MCF 10A (cell line): ENCODE measurements at regions not wholly inside any gene's neighbourhood (a gene's known extent, or its start where the extent isn't known, plus 50 kb on each side); places are given as distances from the start of the nearest gene placed in this dataset.
"Not testable (repeated sequence)": the region's sequence is repeated elsewhere in the genome, so short reads cannot be mapped to it uniquely, and the experiment has no call there.

Experiments
- BruUV-seq: library from RNA; stranded (reverse); fragments of 400-500 nt; replicated peaks from 2 replicates; lab custom pipeline; 2021; lab: Mats Ljungman, UMichigan
- CTCF ChIA-PET: fragments of 300-600 bp; sonication (Branson Sonifier 250); formaldehyde crosslinking; extraction: SDS; loops from one replicate; lab custom pipeline; 2021; ENCODE audit warnings: antibody characterized with exemption, inconsistent platforms; lab: Yijun Ruan, JAX
- POLR2A ChIA-PET: fragments of 300-600, 350-650 bp; sonication (Branson Sonifier 250); formaldehyde crosslinking; extraction: SDS; loops from one replicate; lab custom pipeline; 2020; ENCODE audit warnings: antibody characterized with exemption, inconsistent platforms; lab: Yijun Ruan, JAX
- DNase-seq: peaks from one replicate; pipeline ENCODE4 v3.0.0-alpha.2; 2018; ENCODE audit not compliant: unreplicated experiment
- H3K27ac Mint-ChIP-seq: one replicate; pipeline ENCODE4 v1.8.0; 2022; ENCODE audit warnings: mild to moderate bottlenecking, low read depth, mixed read lengths; ENCODE audit not compliant: unreplicated experiment
- H3K27me3 Mint-ChIP-seq: one replicate; pipeline ENCODE4 v1.8.0; 2022; ENCODE audit warnings: mixed read lengths; ENCODE audit not compliant: insufficient read depth, unreplicated experiment
- H3K36me3 Mint-ChIP-seq: one replicate; pipeline ENCODE4 v1.8.0; 2022; ENCODE audit warnings: mild to moderate bottlenecking, moderate library complexity, mixed read lengths; ENCODE audit not compliant: insufficient read depth, unreplicated experiment
- H3K4me1 Mint-ChIP-seq: one replicate; pipeline ENCODE4 v1.8.0; 2022; ENCODE audit warnings: mixed read lengths; ENCODE audit not compliant: insufficient read depth, unreplicated experiment
- H3K4me3 Mint-ChIP-seq: one replicate; pipeline ENCODE4 v1.8.0; 2022; ENCODE audit warnings: mild to moderate bottlenecking, moderate library complexity, mixed read lengths; ENCODE audit not compliant: unreplicated experiment
- H3K9me3 Mint-ChIP-seq: one replicate; pipeline ENCODE4 v1.8.0; 2022; ENCODE audit warnings: mixed read lengths; ENCODE audit not compliant: unreplicated experiment
- intact Hi-C: fragments of 100-400 bp; cut with micrococcal nuclease; formaldehyde crosslinking; loops from 2 replicates; pipeline ENCODE4 v1.14.1; 2022
- TF ChIP-seq, protein P1 (sequence below): fragments of 200-600 bp; IDR thresholded peaks from one replicate; pipeline ENCODE4 v1.8.0; 2022; ENCODE audit warnings: antibody characterized with exemption, mild to moderate bottlenecking; ENCODE audit not compliant: unreplicated experiment

DNA sequence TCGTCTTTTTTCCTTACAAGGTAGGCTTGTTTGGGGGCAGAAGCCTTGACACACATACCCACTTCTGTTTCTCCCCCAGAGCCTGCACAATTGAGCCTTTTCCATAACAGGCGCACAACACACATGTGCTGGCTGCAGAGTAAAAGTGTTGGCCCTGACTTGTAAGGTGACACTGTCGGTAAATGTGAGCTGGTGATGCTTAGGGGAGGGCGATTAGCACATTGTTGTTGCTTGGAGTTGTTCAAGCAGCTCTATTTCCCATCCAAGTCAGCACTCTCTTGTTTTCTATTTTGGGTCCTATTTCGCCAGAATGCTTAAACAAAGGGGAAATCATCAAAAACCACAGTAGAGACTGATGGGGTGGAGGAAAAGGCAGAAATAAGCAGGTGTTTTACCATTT lies 51.9 kb upstream of the PTPRJ start:
- TF ChIP-seq, protein P1, sequence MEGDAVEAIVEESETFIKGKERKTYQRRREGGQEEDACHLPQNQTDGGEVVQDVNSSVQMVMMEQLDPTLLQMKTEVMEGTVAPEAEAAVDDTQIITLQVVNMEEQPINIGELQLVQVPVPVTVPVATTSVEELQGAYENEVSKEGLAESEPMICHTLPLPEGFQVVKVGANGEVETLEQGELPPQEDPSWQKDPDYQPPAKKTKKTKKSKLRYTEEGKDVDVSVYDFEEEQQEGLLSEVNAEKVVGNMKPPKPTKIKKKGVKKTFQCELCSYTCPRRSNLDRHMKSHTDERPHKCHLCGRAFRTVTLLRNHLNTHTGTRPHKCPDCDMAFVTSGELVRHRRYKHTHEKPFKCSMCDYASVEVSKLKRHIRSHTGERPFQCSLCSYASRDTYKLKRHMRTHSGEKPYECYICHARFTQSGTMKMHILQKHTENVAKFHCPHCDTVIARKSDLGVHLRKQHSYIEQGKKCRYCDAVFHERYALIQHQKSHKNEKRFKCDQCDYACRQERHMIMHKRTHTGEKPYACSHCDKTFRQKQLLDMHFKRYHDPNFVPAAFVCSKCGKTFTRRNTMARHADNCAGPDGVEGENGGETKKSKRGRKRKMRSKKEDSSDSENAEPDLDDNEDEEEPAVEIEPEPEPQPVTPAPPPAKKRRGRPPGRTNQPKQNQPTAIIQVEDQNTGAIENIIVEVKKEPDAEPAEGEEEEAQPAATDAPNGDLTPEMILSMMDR, result no peak
- POLR2A ChIA-PET, result no interaction called here
- intact Hi-C loops, result no loop called here
- no peak overlapping the region for H3K27ac Mint-ChIP-seq
- H3K4me1 Mint-ChIP-seq, result peaks cover 6% of the 10 kb centered on the region
- H3K36me3 Mint-ChIP-seq, result peaks cover 6% of the 10 kb centered on the region
- CTCF ChIA-PET, result interaction anchor here (2.8 kb wide), 1 partner anchor 180 kb away, joined by 13 read pairs; no protein-coding TSS in a partner anchor
- no peaks in the 10 kb centered on the region for H3K27me3 Mint-ChIP-seq
- H3K9me3 Mint-ChIP-seq, result no peaks in the 10 kb centered on the region
- no peak for DNase-seq
- no TSS peak for BruUV-seq
- H3K4me3 Mint-ChIP-seq, result no peak overlapping the region

DNA sequence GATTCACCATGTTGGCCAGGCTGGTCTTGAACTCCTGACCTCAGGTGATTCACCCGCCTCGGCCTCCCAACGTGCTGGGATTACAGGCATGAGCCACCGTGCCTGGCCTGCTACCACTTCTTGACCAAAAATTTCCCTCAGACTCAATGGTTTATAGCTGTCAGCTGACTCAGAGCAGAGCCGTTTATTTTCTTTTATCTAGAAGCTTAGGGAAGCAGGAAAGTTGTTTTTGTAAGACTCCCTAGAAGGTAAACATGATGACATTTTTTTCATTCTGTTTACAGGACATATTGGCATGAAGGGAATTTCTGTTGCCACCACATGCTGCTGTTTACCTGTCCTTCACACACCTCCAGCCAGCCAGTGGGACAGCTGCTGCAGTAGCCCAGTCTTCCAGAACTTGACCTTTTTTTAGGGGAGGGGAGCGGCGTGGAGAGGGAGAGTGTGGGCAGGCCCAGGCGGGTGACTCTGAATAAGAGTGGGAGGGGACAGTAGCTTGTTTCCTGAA lies 56.1 kb upstream of the PTPRJ start:
- Mint-ChIP-seq H3K4me3 (no peak overlapping the region), H3K9me3 (no peaks in the 10 kb centered on the region), H3K27ac (peak overlapping the region; percentile 42), H3K27me3 (no peaks in the 10 kb centered on the region), H3K4me1 (peaks cover 8% of the 10 kb centered on the region), H3K36me3 (peaks cover 13% of the 10 kb centered on the region)
- DNase-seq, result peak; percentile 42
- TF ChIP-seq, protein P1, result no peak
- ChIA-PET CTCF (interaction anchor here (0.6 to 3.6 kb wide), 4 partner anchors 10 to 184 kb away, joined by 3 to 25 read pairs (median 4); no protein-coding TSS in a partner anchor), POLR2A (no interaction called here)
- BruUV-seq, result no TSS peak
- intact Hi-C loops, result no loop called here

DNA sequence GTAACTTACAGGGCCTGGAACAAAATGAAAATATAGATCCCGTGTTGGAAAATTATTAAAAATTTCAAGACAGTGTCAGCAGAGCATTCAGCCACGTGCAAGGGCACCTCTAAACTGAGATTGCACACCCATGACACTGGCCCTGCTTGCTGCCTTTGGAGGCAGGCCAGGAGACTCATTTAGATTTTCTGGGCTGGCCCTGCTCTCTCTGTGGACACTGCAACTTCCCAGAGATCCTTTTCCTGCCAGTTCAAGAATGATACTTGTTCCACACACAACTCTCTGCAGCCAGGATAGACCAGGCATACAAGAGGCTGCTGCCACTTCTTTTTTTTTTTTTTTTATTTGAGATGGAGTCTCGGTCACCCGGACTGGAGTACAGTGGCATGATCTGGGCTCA lies 56.7 kb upstream of the PTPRJ start:
- Mint-ChIP-seq H3K27me3 (no peaks in the 10 kb centered on the region), H3K4me3 (no peak overlapping the region), H3K36me3 (peaks cover 13% of the 10 kb centered on the region), H3K4me1 (peaks cover 13% of the 10 kb centered on the region), H3K27ac (peak overlapping the region; percentile 42), H3K9me3 (no peaks in the 10 kb centered on the region)
- peak; percentile 52 for DNase-seq
- intact Hi-C loops, result no loop called here
- no TSS peak for BruUV-seq
- ChIA-PET CTCF (interaction anchor here (0.6 to 3.6 kb wide), 4 partner anchors 10 to 184 kb away, joined by 3 to 25 read pairs (median 4); no protein-coding TSS in a partner anchor), POLR2A (no interaction called here)
- TF ChIP-seq, protein P1, result no peak

DNA sequence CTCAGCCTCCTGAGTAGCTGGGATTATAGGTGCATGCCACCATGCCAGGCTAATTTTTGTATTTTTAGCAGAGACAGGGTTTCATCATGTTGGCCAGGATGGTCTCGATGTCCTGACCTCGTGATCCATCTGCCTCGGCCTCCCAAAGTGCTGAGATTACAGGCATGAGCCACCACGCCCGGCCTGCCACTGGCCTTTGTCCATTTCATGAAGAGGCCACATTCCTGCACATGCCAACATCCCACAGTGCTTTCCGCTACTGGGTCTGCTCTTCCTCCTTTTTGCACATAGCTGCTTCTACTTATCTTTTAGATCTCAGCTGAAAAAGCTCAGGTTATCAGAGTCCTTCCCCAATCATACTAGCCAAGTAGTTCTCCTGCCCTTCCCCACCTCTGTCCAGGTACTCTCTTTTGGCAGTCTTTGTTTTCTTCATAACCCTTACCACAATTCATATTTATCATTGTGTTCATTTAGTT lies 59.2 kb upstream of the PTPRJ start:
- DNase-seq, H3K4me3 Mint-ChIP-seq, H3K36me3 Mint-ChIP-seq, H3K27me3 Mint-ChIP-seq, H3K27ac Mint-ChIP-seq, intact Hi-C loops, BruUV-seq, POLR2A ChIA-PET, H3K9me3 Mint-ChIP-seq: not testable (repeated sequence)
- CTCF ChIA-PET, result interaction anchor here (0.6 to 3.5 kb wide), 3 partner anchors 14 to 188 kb away, joined by 3 to 29 read pairs (median 4); no protein-coding TSS in a partner anchor
- peaks cover 13% of the 10 kb centered on the region for H3K4me1 Mint-ChIP-seq
